DND-41 (cell line): ENCODE measurements at regions not wholly inside any gene's neighbourhood (a gene's known extent, or its start where the extent isn't known, plus 50 kb on each side); places are given as distances from the start of the nearest gene placed in this dataset.

Experiments
- ATAC-seq: fragments of 200-7000 bp; cut with Tn5 transposase; 3 replicates; pipeline ENCODE4 v1.9.1; 2021; ENCODE audit warnings: low read depth; ENCODE audit not compliant: insufficient read depth
- DNase-seq: peaks from one replicate; pipeline ENCODE4 v3.0.0-alpha.2; 2020
- H2AFZ ChIP-seq: 2 replicates; pipeline ENCODE4 v1.6.0; 2012; ENCODE audit warnings: low read depth, low read length
- H3K27ac ChIP-seq: 2 replicates; pipeline ENCODE4 v1.5.1; 2012; ENCODE audit warnings: low read length, inconsistent platforms
- H3K27me3 ChIP-seq: fragments of 200-600 bp; sonication (generic); 2 replicates; pipeline ENCODE4 v1.6.0; 2012; ENCODE audit warnings: low read length, mild to moderate bottlenecking, inconsistent platforms; ENCODE audit not compliant: insufficient read depth, poor library complexity
- H3K36me3 ChIP-seq: 2 replicates; pipeline ENCODE4 v1.5.1; 2012; ENCODE audit warnings: low read length, inconsistent platforms; ENCODE audit not compliant: insufficient read depth
- H3K4me1 ChIP-seq: 2 replicates; pipeline ENCODE4 v1.5.1; 2012; ENCODE audit warnings: mild to moderate bottlenecking, low read length; ENCODE audit not compliant: insufficient read depth
- H3K4me2 ChIP-seq: 2 replicates; pipeline ENCODE4 v1.6.0; 2012; ENCODE audit warnings: mild to moderate bottlenecking, moderate library complexity, low read length, inconsistent platforms; ENCODE audit not compliant: insufficient read depth
- H3K4me3 ChIP-seq, 2 experiments: fragments of 200-600 bp in 1 of 2; shearing (Covaris generic) in 1 of 2; 2 replicates each; pipeline ENCODE4 v1.5.1; 2012 to 2016; ENCODE audit warnings: inconsistent platforms in 2 of 2, low read length in 2 of 2, mild to moderate bottlenecking in 2 of 2, low read depth in 1 of 2, moderate library complexity in 1 of 2
- H3K79me2 ChIP-seq: 2 replicates; pipeline ENCODE4 v1.6.0; 2012; ENCODE audit warnings: low read length, inconsistent platforms; ENCODE audit not compliant: insufficient read depth
- H3K9ac ChIP-seq: 2 replicates; pipeline ENCODE4 v1.6.0; 2012; ENCODE audit warnings: low read depth, mild to moderate bottlenecking, inconsistent platforms, low read length, moderate library complexity
- H3K9me3 ChIP-seq: 2 replicates; pipeline ENCODE4 v1.5.1; 2012; ENCODE audit warnings: low read length, moderate library complexity, mild to moderate bottlenecking, inconsistent platforms; ENCODE audit not compliant: insufficient read depth, severe bottlenecking
- H4K20me1 ChIP-seq: 2 replicates; pipeline ENCODE4 v1.6.0; 2012; ENCODE audit warnings: low read length; ENCODE audit not compliant: insufficient read depth
- CTCF ChIP-seq: IDR thresholded peaks from 2 replicates; pipeline ENCODE4 v1.5.1; 2012; ENCODE audit warnings: borderline replicate concordance, low read length, moderate library complexity, mild to moderate bottlenecking; ENCODE audit not compliant: poor library complexity, severe bottlenecking; ENCODE audit errors: extremely low read depth
- EZH2 ChIP-seq: IDR thresholded peaks from 3 replicates; pipeline ENCODE4 v1.6.1; 2012; ENCODE audit warnings: borderline replicate concordance, low read depth, mild to moderate bottlenecking, moderate library complexity, low read length, inconsistent platforms; ENCODE audit not compliant: severe bottlenecking

GRCh38 chr3:137385922-137386321 lies 378.2 kb upstream of the SOX14 start:
- no peaks in the 10 kb centered on the region for H3K27me3 ChIP-seq

GRCh38 chr3:137409584-137409983 lies 354.5 kb upstream of the SOX14 start:
- Histone ChIP-seq H2AFZ (no peak overlapping the region), H3K27ac (no peak overlapping the region), H3K36me3 (no peaks in the 10 kb centered on the region), H4K20me1 (no peaks in the 10 kb centered on the region), H3K27me3 (peaks cover 2% of the 10 kb centered on the region), H3K9ac (no peak overlapping the region), H3K4me2 (no peak overlapping the region), H3K4me3 (no peak overlapping the region), H3K9me3 (no peaks in the 10 kb centered on the region), H3K79me2 (no peaks in the 10 kb centered on the region), H3K4me1 (no peaks in the 10 kb centered on the region)
- ATAC-seq (no peak), DNase-seq (no peak)
- TF ChIP-seq CTCF: no peak
- no peak for TF ChIP-seq EZH2

More at GRCh38 chr3:137385922-137386321, 378.2 kb upstream of the SOX14 start:
- Histone ChIP-seq H3K9ac (no peak overlapping the region), H4K20me1 (no peaks in the 10 kb centered on the region), H3K4me3 (no peak overlapping the region), H3K79me2 (no peaks in the 10 kb centered on the region), H3K4me1 (no peaks in the 10 kb centered on the region), H3K4me2 (no peak overlapping the region), H3K9me3 (no peaks in the 10 kb centered on the region), H2AFZ (no peak overlapping the region), H3K36me3 (no peaks in the 10 kb centered on the region), H3K27ac (no peak overlapping the region)
- ATAC-seq (no peak), DNase-seq (no peak)
- TF ChIP-seq EZH2: no peak
- no peak for TF ChIP-seq CTCF

- Histone ChIP-seq H3K9me3 (no peaks in the 10 kb centered on the region), H3K4me2 (no peak overlapping the region), H3K4me1 (no peaks in the 10 kb centered on the region), H3K4me3 (no peak overlapping the region), H3K27ac (no peak overlapping the region), H3K36me3 (no peaks in the 10 kb centered on the region), H3K9ac (no peak overlapping the region), H4K20me1 (no peaks in the 10 kb centered on the region), H3K79me2 (no peaks in the 10 kb centered on the region), H2AFZ (no peak overlapping the region), H3K27me3 (peaks cover 1% of the 10 kb centered on the region)
- no peak for DNase-seq
- TF ChIP-seq EZH2 (no peak), CTCF (no peak)
- ATAC-seq: no peak
Measured at GRCh38 chr3:137410028-137410427, 354.1 kb upstream of the SOX14 start.

GRCh38 chr3:137420198-137420995 lies 343.7 kb upstream of the SOX14 start:
- no peak for DNase-seq
- no peak overlapping the region for H3K27ac ChIP-seq
- H3K79me2 ChIP-seq: no peaks in the 10 kb centered on the region
- no peak overlapping the region for H2AFZ ChIP-seq
- no peak for ATAC-seq
- H3K27me3 ChIP-seq: no peaks in the 10 kb centered on the region
- no peaks in the 10 kb centered on the region for H3K36me3 ChIP-seq
- no peak overlapping the region for H3K4me2 ChIP-seq
- no peaks in the 10 kb centered on the region for H4K20me1 ChIP-seq
- no peak overlapping the region for H3K9ac ChIP-seq
- TF ChIP-seq EZH2: no peak
- TF ChIP-seq CTCF: no peak
- peaks cover 3% of the 10 kb centered on the region for H3K9me3 ChIP-seq
- H3K4me1 ChIP-seq: no peaks in the 10 kb centered on the region
- H3K4me3 ChIP-seq: no peak overlapping the region
